ENCODE measurements at regions not wholly inside any gene's neighbourhood (a gene's known extent, or its start where the extent isn't known, plus 50 kb on each side); places are given as distances from the start of the nearest gene placed in this dataset.
A peak's percentile ranks its signal among the peaks of the same experiment; 100 is the strongest.

- DNase-seq, result no peak
Observed at GRCh38 chr6:84441456-84441855, 214.0 kb upstream of the CEP162 start.

GRCh38 chr6:84434550-84434949 lies 207.1 kb upstream of the CEP162 start:
- intact Hi-C loops (cut with DNase I), result no loop called here
- ATAC-seq, result no peak
- no peak for TF ChIP-seq CTCF (IDR thresholded peaks at IDR 0.05)
- no peaks in the 10 kb centered on the region for H3K9me3 ChIP-seq
- no peak overlapping the region for H3K4me3 ChIP-seq
- no peak for DNase-seq
- H3K27me3 ChIP-seq (ENCODE audit: low read depth), result no peaks in the 10 kb centered on the region
- no peak overlapping the region for H3K27ac ChIP-seq
- no peaks in the 10 kb centered on the region for H3K36me3 ChIP-seq
- H3K4me1 ChIP-seq, result no peaks in the 10 kb centered on the region

More at GRCh38 chr6:84441456-84441855, 214.0 kb upstream of the CEP162 start:
- no peak overlapping the region for H3K4me3 ChIP-seq
- TF ChIP-seq CTCF (IDR thresholded peaks at IDR 0.05), result no peak
- H3K9me3 ChIP-seq, result no peaks in the 10 kb centered on the region
- no peak overlapping the region for H3K27ac ChIP-seq
- no peaks in the 10 kb centered on the region for H3K27me3 ChIP-seq (ENCODE audit: low read depth)
- ATAC-seq, result no peak
- no peaks in the 10 kb centered on the region for H3K4me1 ChIP-seq
- intact Hi-C loops (cut with DNase I), result no loop called here
- no peaks in the 10 kb centered on the region for H3K36me3 ChIP-seq

GRCh38 chr6:84432619-84433018 lies 205.2 kb upstream of the CEP162 start:
- no peak overlapping the region for H3K27ac ChIP-seq
- DNase-seq (no peak), ATAC-seq (no peak)
- TF ChIP-seq CTCF (IDR thresholded peaks at IDR 0.05), result no peak
- no peaks in the 10 kb centered on the region for H3K27me3 ChIP-seq (ENCODE audit: low read depth)
- no peaks in the 10 kb centered on the region for H3K4me1 ChIP-seq
- intact Hi-C loops (cut with DNase I), result no loop called here
- no peaks in the 10 kb centered on the region for H3K9me3 ChIP-seq
- H3K36me3 ChIP-seq, result no peaks in the 10 kb centered on the region
- no peak overlapping the region for H3K4me3 ChIP-seq

GRCh38 chr6:84428300-84428907 lies 201.0 kb upstream of the CEP162 start:
- no peak overlapping the region for H3K27ac ChIP-seq
- DNase-seq, result peak; percentile 46
- peak; percentile 32 to 61 for ATAC-seq

GRCh38 chr6:84425971-84426705 lies 198.7 kb upstream of the CEP162 start:
- DNase-seq (no peak), ATAC-seq (no peak)
- Histone ChIP-seq H3K36me3 (no peaks in the 10 kb centered on the region), H3K4me1 (no peaks in the 10 kb centered on the region), H3K4me3 (no peak overlapping the region), H3K27me3 (ENCODE audit: low read depth) (no peaks in the 10 kb centered on the region), H3K9me3 (no peaks in the 10 kb centered on the region), H3K27ac (no peak overlapping the region)
- intact Hi-C loops (cut with DNase I), result no loop called here
- no peak for TF ChIP-seq CTCF (IDR thresholded peaks at IDR 0.05)

More at GRCh38 chr6:84428300-84428907, 201.0 kb upstream of the CEP162 start:
- no peaks in the 10 kb centered on the region for H3K27me3 ChIP-seq (ENCODE audit: low read depth)
- TF ChIP-seq CTCF (IDR thresholded peaks at IDR 0.05), result peak; percentile 71
- H3K4me1 ChIP-seq, result no peaks in the 10 kb centered on the region
- no peaks in the 10 kb centered on the region for H3K36me3 ChIP-seq
- intact Hi-C loops (cut with DNase I), result no loop called here
- no peaks in the 10 kb centered on the region for H3K9me3 ChIP-seq
- no peak overlapping the region for H3K4me3 ChIP-seq
